Activated B cell treated with CpG ODN at 0.5 μM for 24 hours (primary cell): ENCODE measurements at regions not wholly inside any gene's neighbourhood (a gene's known extent, or its start where the extent isn't known, plus 50 kb on each side); places are given as distances from the start of the nearest gene placed in this dataset.

Experiments used
- ATAC-seq: fragments of 200-7000 bp; cut with Tn5 transposase; one replicate; pipeline ENCODE4 v1.10.0; 2021; ENCODE audit warnings: low read depth, mild to moderate bottlenecking, moderate library complexity
- CTCF ChIA-PET: fragments of 350-600 bp; sonication (Branson Sonifier 250); formaldehyde crosslinking; loops from one replicate; lab custom pipeline; 2021; ENCODE audit warnings: antibody characterized with exemption; lab: Charles Lee
- POLR2A ChIA-PET: fragments of 350-600 bp; sonication (Branson Sonifier 250); formaldehyde crosslinking; loops from one replicate; lab custom pipeline; 2021; ENCODE audit warnings: antibody characterized with exemption; lab: Charles Lee
- DNase-seq: peaks from one replicate; pipeline ENCODE4 v3.0.0; 2022
- H3K27ac Mint-ChIP-seq: one replicate; pipeline ENCODE4 v1.8.0; 2020; ENCODE audit warnings: mixed read lengths
- H3K27me3 Mint-ChIP-seq: one replicate; pipeline ENCODE4 v1.8.0; 2021; ENCODE audit warnings: mixed read lengths
- H3K36me3 Mint-ChIP-seq: one replicate; pipeline ENCODE4 v1.8.0; 2021; ENCODE audit warnings: low read depth, mixed read lengths
- H3K4me1 Mint-ChIP-seq: one replicate; pipeline ENCODE4 v1.8.0; 2021; ENCODE audit warnings: mixed read lengths
- H3K4me3 Mint-ChIP-seq: one replicate; pipeline ENCODE4 v1.8.0; 2020; ENCODE audit warnings: mild to moderate bottlenecking, mixed read lengths
- H3K9me3 Mint-ChIP-seq: one replicate; pipeline ENCODE4 v1.8.0; 2020; ENCODE audit warnings: mixed read lengths
- CTCF ChIP-seq: fragments of 200-600 bp; IDR thresholded peaks from one replicate; pipeline ENCODE4 v1.8.0; 2022; ENCODE audit warnings: antibody characterized with exemption, mild to moderate bottlenecking
- intact Hi-C: fragments of 100-400 bp; cut with micrococcal nuclease; formaldehyde crosslinking; loops from one replicate; pipeline ENCODE4 v1.15.1; 2024

- Mint-ChIP-seq H3K27ac (no peak overlapping the region), H3K36me3 (no peaks in the 10 kb centered on the region), H3K4me1 (peaks cover 2% of the 10 kb centered on the region), H3K27me3 (no peaks in the 10 kb centered on the region), H3K9me3 (no peaks in the 10 kb centered on the region), H3K4me3 (no peak overlapping the region)
- ChIA-PET CTCF (interaction anchor here (0.7 to 3.2 kb wide), 3 partner anchors 10 to 464 kb away, joined by 3 to 16 read pairs (median 4); partner anchors contain the start of gene EFNB1), POLR2A (no interaction called here)
- intact Hi-C loops: loop anchor here (1.0 to 5.0 kb wide), 3 partner anchors 128 to 774 kb away; no protein-coding TSS in a partner anchor
- ATAC-seq (no peak), DNase-seq (no peak)
- TF ChIP-seq CTCF: no peak
Measured at GRCh38 chrX:69286565-69286906, 121.3 kb upstream of the PJA1 start.

- TF ChIP-seq CTCF: no peak
- no peaks in the 10 kb centered on the region for H3K27me3 Mint-ChIP-seq
- H3K9me3 Mint-ChIP-seq: no peaks in the 10 kb centered on the region
- POLR2A ChIA-PET: no interaction called here
- no peaks in the 10 kb centered on the region for H3K36me3 Mint-ChIP-seq
- H3K4me1 Mint-ChIP-seq: peaks cover 2% of the 10 kb centered on the region
- intact Hi-C loops: loop anchor here (1.0 to 5.0 kb wide), 3 partner anchors 128 to 774 kb away; no protein-coding TSS in a partner anchor
- no peak overlapping the region for H3K27ac Mint-ChIP-seq
- H3K4me3 Mint-ChIP-seq: peak overlapping the region; percentile 52
- DNase-seq: peak; percentile 42
- CTCF ChIA-PET: interaction anchor here (0.8 to 3.2 kb wide), 3 partner anchors 123 to 463 kb away, joined by 3 to 16 read pairs (median 4); partner anchors contain the start of gene EFNB1
- peak; percentile 54 for ATAC-seq
Measured at GRCh38 chrX:69285881-69286564, 120.8 kb upstream of the PJA1 start.

- DNase-seq (no peak), ATAC-seq (no peak)
- no peak for TF ChIP-seq CTCF
- H3K9me3 Mint-ChIP-seq: no peaks in the 10 kb centered on the region
- H3K27ac Mint-ChIP-seq: no peak overlapping the region
- ChIA-PET CTCF (interaction anchor here (0.8 to 3.2 kb wide), 3 partner anchors 123 to 463 kb away, joined by 3 to 16 read pairs (median 4); partner anchors contain the start of gene EFNB1), POLR2A (interaction anchor here (1.0 kb wide), 1 partner anchor 120 kb away, joined by 3 read pairs; the partner anchor contains the start of gene PJA1)
- H3K4me3 Mint-ChIP-seq: peak overlapping the region; percentile 52
- intact Hi-C loops: loop anchor here (5.0 kb wide), 1 partner anchor 773 kb away; no protein-coding TSS in a partner anchor
- H3K36me3 Mint-ChIP-seq: no peaks in the 10 kb centered on the region
- peaks cover 2% of the 10 kb centered on the region for H3K4me1 Mint-ChIP-seq
- H3K27me3 Mint-ChIP-seq: no peaks in the 10 kb centered on the region
Measured at GRCh38 chrX:69285401-69285877, 120.2 kb upstream of the PJA1 start.

- Mint-ChIP-seq H3K4me3 (no peak overlapping the region), H3K4me1 (peaks cover 2% of the 10 kb centered on the region), H3K36me3 (no peaks in the 10 kb centered on the region), H3K27me3 (peaks cover 2% of the 10 kb centered on the region), H3K27ac (no peak overlapping the region), H3K9me3 (no peaks in the 10 kb centered on the region)
- no peak for ATAC-seq
- no peak for DNase-seq
- POLR2A ChIA-PET: interaction anchor here (1.0 kb wide), 1 partner anchor 119 kb away, joined by 3 read pairs; the partner anchor contains the start of gene PJA1
- intact Hi-C loops: no loop called here
- no peak for TF ChIP-seq CTCF
- CTCF ChIA-PET: interaction anchor here (3.2 kb wide), 1 partner anchor 457 kb away, joined by 16 read pairs; the partner anchor contains the start of gene EFNB1
Measured at GRCh38 chrX:69284491-69284890, 119.2 kb upstream of the PJA1 start.
